Limb (tissue), 2 donors: ENCODE measurements at regions not wholly inside any gene's neighbourhood (a gene's known extent, or its start where the extent isn't known, plus 50 kb on each side); places are given as distances from the start of the nearest gene placed in this dataset.

Experiments
- DNase-seq, 2 donors: peaks; one replicate each; pipeline ENCODE4 v3.0.0-alpha.2; 2016; ENCODE audit errors: extremely low spot score in 2 of 2

GRCh38 chr2:161010503-161011015 lies 149.7 kb upstream of the TANK start:
- no peak for DNase-seq

- peak in 1 of 2 donors; percentile 68 for DNase-seq
Observed at GRCh38 chr2:161017780-161018470, 142.3 kb upstream of the TANK start.

GRCh38 chr2:161019311-161019710 lies 140.9 kb upstream of the TANK start:
- no peak for DNase-seq

GRCh38 chr2:161020437-161020836 lies 139.8 kb upstream of the TANK start:
- no peak for DNase-seq

- no peak for DNase-seq
Observed at GRCh38 chr2:161028581-161028980, 131.6 kb upstream of the TANK start.

- DNase-seq = no peak
Observed at GRCh38 chr2:161029321-161029720, 130.9 kb upstream of the TANK start.

GRCh38 chr2:161030260-161031063 lies 129.8 kb upstream of the TANK start:
- no peak for DNase-seq

- no peak for DNase-seq
Observed at GRCh38 chr2:161031511-161031910, 128.7 kb upstream of the TANK start.

- DNase-seq = no peak
Observed at GRCh38 chr2:161032635-161033034, 127.6 kb upstream of the TANK start.

GRCh38 chr2:161033059-161033660 lies 127.1 kb upstream of the TANK start:
- DNase-seq = no peak

GRCh38 chr2:161036926-161037325 lies 123.3 kb upstream of the TANK start:
- no peak for DNase-seq

- DNase-seq = no peak
Observed at GRCh38 chr2:161039071-161039470, 121.2 kb upstream of the TANK start.

GRCh38 chr2:161041356-161041755 lies 118.9 kb upstream of the TANK start:
- no peak for DNase-seq

- no peak for DNase-seq
Observed at GRCh38 chr2:161042990-161043625, 117.1 kb upstream of the TANK start.

- DNase-seq = no peak
Observed at GRCh38 chr2:161044095-161044865, 115.9 kb upstream of the TANK start.

- no peak for DNase-seq
Observed at GRCh38 chr2:161044921-161045320, 115.3 kb upstream of the TANK start.

- DNase-seq = no peak
Observed at GRCh38 chr2:161045726-161046125, 114.5 kb upstream of the TANK start.

- DNase-seq = no peak
Observed at GRCh38 chr2:161046876-161047275, 113.4 kb upstream of the TANK start.

GRCh38 chr2:161048317-161048716 lies 111.9 kb upstream of the TANK start:
- no peak for DNase-seq

GRCh38 chr2:161049559-161049958 lies 110.7 kb upstream of the TANK start:
- no peak for DNase-seq

GRCh38 chr2:161052214-161052613 lies 108.0 kb upstream of the TANK start:
- DNase-seq = no peak
